Trophoblast cell (in vitro differentiated cells and primary cell): ENCODE measurements at regions not wholly inside any gene's neighbourhood (a gene's known extent, or its start where the extent isn't known, plus 50 kb on each side); places are given as distances from the start of the nearest gene placed in this dataset.

ENCODE experiments used
- DNase-seq, 2 donors: peaks; one replicate each; pipeline ENCODE4 v3.0.0-alpha.2; 2016
- H2AFZ ChIP-seq: 2 replicates; pipeline ENCODE4 v1.6.1; 2013; ENCODE audit warnings: low read length, moderate library complexity, mild to moderate bottlenecking; ENCODE audit not compliant: insufficient read depth, poor library complexity
- H2AK5ac ChIP-seq: 2 replicates; pipeline ENCODE4 v1.6.1; 2013; ENCODE audit warnings: mild to moderate bottlenecking, low read length
- H2BK120ac ChIP-seq: 2 replicates; pipeline ENCODE4 v1.6.1; 2013; ENCODE audit warnings: low read length, mild to moderate bottlenecking, moderate library complexity; ENCODE audit not compliant: insufficient read depth, poor library complexity
- H2BK12ac ChIP-seq: 2 replicates; pipeline ENCODE4 v1.6.1; 2013; ENCODE audit warnings: mild to moderate bottlenecking, low read length, moderate library complexity
- H2BK5ac ChIP-seq: 2 replicates; pipeline ENCODE4 v1.6.1; 2013; ENCODE audit warnings: low read length, low read depth, moderate library complexity, mild to moderate bottlenecking; ENCODE audit not compliant: poor library complexity
- H3K14ac ChIP-seq: 2 replicates; pipeline ENCODE4 v1.6.1; 2013; ENCODE audit warnings: mild to moderate bottlenecking, low read length
- H3K18ac ChIP-seq: 2 replicates; pipeline ENCODE4 v1.6.1; 2013; ENCODE audit warnings: mild to moderate bottlenecking, low read length
- H3K23ac ChIP-seq: 2 replicates; pipeline ENCODE4 v1.6.1; 2013; ENCODE audit warnings: low read length
- H3K27ac ChIP-seq: 2 replicates; pipeline ENCODE4 v1.5.1; 2013; ENCODE audit warnings: low read depth, mild to moderate bottlenecking, inconsistent platforms, low read length, moderate library complexity
- H3K27me3 ChIP-seq: 2 replicates; pipeline ENCODE4 v1.6.1; 2013; ENCODE audit warnings: inconsistent platforms, mild to moderate bottlenecking, low read length, moderate library complexity; ENCODE audit not compliant: insufficient read depth
- H3K36me3 ChIP-seq, 2 experiments: 1 replicate in 1 of 2; 2 replicates in 1 of 2; pipeline ENCODE4 v1.6.1; 2013; ENCODE audit warnings: low read length in 2 of 2, mild to moderate bottlenecking in 2 of 2, moderate library complexity in 1 of 2; ENCODE audit not compliant: insufficient read depth in 2 of 2, control insufficient read depth in 1 of 2
- H3K4ac ChIP-seq: 2 replicates; pipeline ENCODE4 v1.6.1; 2013; ENCODE audit warnings: low read depth, mild to moderate bottlenecking, low read length, moderate library complexity
- H3K4me1 ChIP-seq, 2 experiments: 1 replicate in 1 of 2; 2 replicates in 1 of 2; pipeline ENCODE4 v1.6.1; 2013; ENCODE audit warnings: low read length in 2 of 2, mild to moderate bottlenecking in 2 of 2, moderate library complexity in 1 of 2; ENCODE audit not compliant: insufficient read depth in 2 of 2, control insufficient read depth in 1 of 2
- H3K4me2 ChIP-seq: 2 replicates; pipeline ENCODE4 v1.6.1; 2013; ENCODE audit warnings: inconsistent platforms, mild to moderate bottlenecking, low read length, moderate library complexity
- H3K4me3 ChIP-seq: 2 replicates; pipeline ENCODE4 v1.5.1; 2013; ENCODE audit warnings: mild to moderate bottlenecking, low read depth, low read length, inconsistent platforms
- H3K79me1 ChIP-seq: one replicate; pipeline ENCODE4 v1.6.1; 2013; ENCODE audit warnings: low read length
- H3K79me2 ChIP-seq: 2 replicates; pipeline ENCODE4 v1.6.1; 2013; ENCODE audit warnings: low read length, mild to moderate bottlenecking; ENCODE audit not compliant: control insufficient read depth, insufficient read depth, poor library complexity
- H3K9ac ChIP-seq: 2 replicates; pipeline ENCODE4 v1.6.1; 2013; ENCODE audit warnings: mild to moderate bottlenecking, low read length
- H3K9me3 ChIP-seq: 2 replicates; pipeline ENCODE4 v1.6.1; 2013; ENCODE audit warnings: low read depth, mild to moderate bottlenecking, control low read depth, inconsistent platforms, low read length; ENCODE audit not compliant: insufficient read depth
- H4K12ac ChIP-seq: 2 replicates; pipeline ENCODE4 v1.6.1; 2013; ENCODE audit warnings: low read depth, mild to moderate bottlenecking, low read length, moderate library complexity
- H4K8ac ChIP-seq: 2 replicates; pipeline ENCODE4 v1.6.1; 2013; ENCODE audit warnings: low read depth, mild to moderate bottlenecking, low read length, moderate library complexity
- H4K91ac ChIP-seq: one replicate; pipeline ENCODE4 v1.6.1; 2013; ENCODE audit warnings: low read depth, mild to moderate bottlenecking, low read length, moderate library complexity
- WGBS: extraction: QIAGEN DNeasy Blood & Tissue Kit; methylation state at CpG from one replicate; pipeline ENCODE4 v1.1.7; 2013; ENCODE audit warnings: missing lambda C conversion rate; ENCODE audit not compliant: insufficient read length, insufficient coverage; ENCODE audit errors: extremely low coverage; 5-methylcytosine and 5-hydroxymethylcytosine counted together

DNA sequence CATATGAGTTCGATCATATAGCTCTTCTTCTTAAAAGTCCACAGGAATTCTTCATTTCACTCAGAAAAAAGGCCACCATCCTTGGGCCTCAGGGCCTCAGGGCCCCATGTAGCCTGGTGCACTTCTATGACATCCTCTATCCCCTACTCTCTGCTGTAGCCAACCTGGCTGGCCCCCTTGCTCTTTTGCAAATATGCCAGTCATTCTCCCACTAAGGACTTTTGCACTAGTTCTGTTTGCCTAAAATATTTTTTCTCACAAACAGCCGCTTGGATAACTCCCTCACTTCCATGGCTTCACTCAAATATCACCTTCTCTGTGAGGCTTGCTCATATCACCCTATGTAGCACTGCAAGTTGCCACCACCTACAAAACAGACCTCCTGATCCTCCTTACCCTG is 604.7 kb upstream of the JAG1 start:
- H3K4me3 ChIP-seq = no peak overlapping the region
- DNase-seq = no peak
- WGBS = no CpG with 5 or more reads among the region's 2 CpGs
- H3K9ac ChIP-seq = no peak overlapping the region
- no peak overlapping the region for H4K8ac ChIP-seq
- H3K23ac ChIP-seq = no peak overlapping the region
- H3K79me1 ChIP-seq = no peaks in the 10 kb centered on the region
- H3K4me1 ChIP-seq = no peaks in the 10 kb centered on the region
- no peak overlapping the region for H2BK12ac ChIP-seq
- no peak overlapping the region for H4K12ac ChIP-seq
- H3K79me2 ChIP-seq = no peaks in the 10 kb centered on the region
- H3K4me2 ChIP-seq = no peak overlapping the region
- no peaks in the 10 kb centered on the region for H3K36me3 ChIP-seq
- no peak overlapping the region for H3K27ac ChIP-seq
- H3K9me3 ChIP-seq = no peaks in the 10 kb centered on the region
- no peak overlapping the region for H4K91ac ChIP-seq
- no peak overlapping the region for H2BK5ac ChIP-seq
- no peak overlapping the region for H2AFZ ChIP-seq
- no peak overlapping the region for H3K14ac ChIP-seq
- no peak overlapping the region for H3K18ac ChIP-seq
- H3K4ac ChIP-seq = no peak overlapping the region
- no peaks in the 10 kb centered on the region for H3K27me3 ChIP-seq
- no peak overlapping the region for H2BK120ac ChIP-seq
- no peak overlapping the region for H2AK5ac ChIP-seq

DNA sequence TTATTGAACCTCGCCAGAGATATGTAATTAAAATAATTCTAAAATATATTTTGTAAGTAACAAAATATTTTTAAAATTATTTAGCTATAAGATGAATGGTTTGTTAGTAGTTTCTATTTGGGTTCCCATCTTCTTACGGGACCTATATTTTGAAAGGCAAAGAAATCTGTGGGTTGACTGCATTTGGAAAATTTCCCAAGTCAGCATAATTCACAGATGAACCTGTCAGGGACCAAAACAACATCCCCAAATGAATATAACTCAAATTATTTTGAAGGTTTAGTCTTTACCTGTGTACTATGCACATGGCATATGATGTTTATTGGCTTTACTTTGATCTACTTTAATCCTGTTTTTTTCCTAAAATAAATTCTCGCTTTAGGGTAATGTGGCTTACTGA is 607.4 kb upstream of the JAG1 start:
- Histone ChIP-seq H3K36me3 (peaks cover 0 to 1% of the 10 kb centered on the region in 2 experiments), H3K79me2 (no peaks in the 10 kb centered on the region), H3K9me3 (no peaks in the 10 kb centered on the region), H3K4me3 (no peak overlapping the region), H4K12ac (no peak overlapping the region), H3K4me1 (no peaks in the 10 kb centered on the region), H3K4ac (no peak overlapping the region), H4K8ac (no peak overlapping the region), H3K23ac (no peak overlapping the region), H3K18ac (no peak overlapping the region), H2AFZ (no peak overlapping the region), H2AK5ac (no peak overlapping the region), H2BK120ac (no peak overlapping the region), H3K27ac (no peak overlapping the region), H3K4me2 (no peak overlapping the region), H2BK12ac (no peak overlapping the region), H3K14ac (no peak overlapping the region), H3K27me3 (no peaks in the 10 kb centered on the region), H4K91ac (no peak overlapping the region), H3K79me1 (no peaks in the 10 kb centered on the region), H3K9ac (no peak overlapping the region), H2BK5ac (no peak overlapping the region)
- no CpG with 5 or more reads among the region's 3 CpGs for WGBS
- DNase-seq = no peak

DNA sequence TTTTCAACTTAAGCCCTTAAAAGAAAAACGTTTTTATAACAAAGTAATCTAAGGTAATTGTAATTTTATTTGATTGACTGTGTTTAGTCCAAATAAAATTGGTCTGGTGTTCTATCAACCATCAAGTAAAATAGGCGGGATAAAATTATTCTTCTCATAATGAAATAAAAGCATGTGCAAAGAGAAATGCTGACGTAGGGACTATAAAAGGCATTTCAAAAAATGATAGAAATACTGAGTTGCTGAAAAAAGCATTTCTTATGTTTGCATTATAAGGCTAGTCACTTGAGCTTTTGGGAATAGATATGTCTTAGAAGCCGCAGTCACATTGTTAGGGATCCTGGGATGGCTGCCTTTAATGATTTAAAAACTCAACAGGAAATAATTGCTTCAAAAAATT is 608.0 kb upstream of the JAG1 start:
- no peaks in the 10 kb centered on the region for H3K79me2 ChIP-seq
- no peaks in the 10 kb centered on the region for H3K9me3 ChIP-seq
- H3K4ac ChIP-seq = no peak overlapping the region
- no peaks in the 10 kb centered on the region for H3K79me1 ChIP-seq
- H4K8ac ChIP-seq = no peak overlapping the region
- H3K36me3 ChIP-seq = peaks cover 0 to 1% of the 10 kb centered on the region in 2 experiments
- no CpG with 5 or more reads among the region's 4 CpGs for WGBS
- DNase-seq = no peak
- no peak overlapping the region for H2BK12ac ChIP-seq
- no peak overlapping the region for H3K9ac ChIP-seq
- H2AFZ ChIP-seq = no peak overlapping the region
- no peak overlapping the region for H4K91ac ChIP-seq
- no peak overlapping the region for H3K27ac ChIP-seq
- no peak overlapping the region for H3K14ac ChIP-seq
- H2AK5ac ChIP-seq = no peak overlapping the region
- no peak overlapping the region for H3K23ac ChIP-seq
- no peaks in the 10 kb centered on the region for H3K4me1 ChIP-seq
- no peak overlapping the region for H2BK5ac ChIP-seq
- H3K4me3 ChIP-seq = no peak overlapping the region
- H2BK120ac ChIP-seq = no peak overlapping the region
- no peaks in the 10 kb centered on the region for H3K27me3 ChIP-seq
- H4K12ac ChIP-seq = no peak overlapping the region
- no peak overlapping the region for H3K4me2 ChIP-seq
- H3K18ac ChIP-seq = no peak overlapping the region

DNA sequence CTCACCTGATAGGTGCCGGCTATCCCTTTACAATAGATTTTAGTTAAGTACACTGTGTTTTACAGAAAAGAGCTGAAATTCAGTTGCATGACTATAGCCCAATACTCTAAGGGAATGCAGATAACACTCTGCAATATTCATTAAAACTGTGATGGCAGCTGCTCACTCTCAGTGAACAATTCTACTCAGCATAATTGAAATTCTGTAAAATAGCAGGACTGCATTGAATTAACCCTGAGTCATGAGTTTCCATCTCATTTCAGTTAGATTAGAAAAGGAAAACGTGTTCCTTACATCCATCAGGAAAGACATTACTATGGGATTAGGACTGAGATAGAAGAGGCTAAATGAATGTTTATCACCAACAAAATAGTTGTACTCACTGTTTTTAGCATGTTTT is 613.3 kb upstream of the JAG1 start:
- WGBS = no CpG with 5 or more reads among the region's 2 CpGs
- H2BK5ac ChIP-seq = no peak overlapping the region
- H3K36me3 ChIP-seq = peaks cover 0 to 1% of the 10 kb centered on the region in 2 experiments
- H2BK120ac ChIP-seq = no peak overlapping the region
- H4K91ac ChIP-seq = no peak overlapping the region
- H3K4me3 ChIP-seq = no peak overlapping the region
- H3K4me1 ChIP-seq = no peaks in the 10 kb centered on the region
- no peaks in the 10 kb centered on the region for H3K79me1 ChIP-seq
- no peak overlapping the region for H3K27ac ChIP-seq
- H2AFZ ChIP-seq = no peak overlapping the region
- no peak overlapping the region for H3K14ac ChIP-seq
- H3K9me3 ChIP-seq = no peaks in the 10 kb centered on the region
- no peak overlapping the region for H2BK12ac ChIP-seq
- H3K23ac ChIP-seq = no peak overlapping the region
- no peak overlapping the region for H3K18ac ChIP-seq
- H3K4ac ChIP-seq = no peak overlapping the region
- H3K9ac ChIP-seq = no peak overlapping the region
- no peak overlapping the region for H2AK5ac ChIP-seq
- no peak overlapping the region for H4K12ac ChIP-seq
- no peak overlapping the region for H3K4me2 ChIP-seq
- no peak for DNase-seq
- no peaks in the 10 kb centered on the region for H3K79me2 ChIP-seq
- H3K27me3 ChIP-seq = no peaks in the 10 kb centered on the region
- no peak overlapping the region for H4K8ac ChIP-seq
